SK-N-SH (cell line): ENCODE measurements at regions not wholly inside any gene's neighbourhood (a gene's known extent, or its start where the extent isn't known, plus 50 kb on each side); places are given as distances from the start of the nearest gene placed in this dataset.

Experiments used
- CTCF ChIA-PET: fragments of 300-600, 350-600 bp; formaldehyde crosslinking; extraction: SDS; loops from one replicate; lab custom pipeline; 2021; lab: Yijun Ruan, JAX
- POLR2A ChIA-PET: fragments of 350-600 bp; sonication (Branson Sonifier 250); formaldehyde crosslinking; extraction: SDS; loops from one replicate; lab custom pipeline; 2020; ENCODE audit warnings: antibody characterized with exemption, inconsistent platforms; lab: Yijun Ruan, JAX
- DNase-seq: peaks from one replicate; pipeline ENCODE4 v3.0.0; 2012
- H2AFZ ChIP-seq: fragments of 200-600 bp; sonication (generic); 2 replicates; pipeline ENCODE4 v1.8.1; 2016; ENCODE audit warnings: antibody characterized with exemption, mild to moderate bottlenecking, low read depth
- H3F3A ChIP-seq: fragments of 200-600 bp; sonication (generic); replicated peaks from 2 replicates; pipeline ENCODE3; 2016; ENCODE audit warnings: antibody characterized with exemption, mild to moderate bottlenecking; ENCODE audit not compliant: insufficient read depth
- H3K27ac ChIP-seq, 2 experiments: fragments of 200-500 bp in 1 of 2; fragments of 200-600 bp in 1 of 2; sonication (Bioruptor generic) in 1 of 2; sonication (generic), shearing (Covaris generic) in 1 of 2; 2 replicates each; pipeline versions ENCODE4 v1.5.1 to v1.6.1; 2014 to 2016; ENCODE audit warnings: low read depth in 2 of 2, inconsistent platforms in 1 of 2, low read length in 1 of 2, mild to moderate bottlenecking in 1 of 2, mixed read lengths in 1 of 2
- H3K27me3 ChIP-seq: fragments of 200-600 bp; sonication (generic), shearing (Covaris generic); 2 replicates; pipeline ENCODE4 v1.6.1; 2016; ENCODE audit warnings: mixed run types; ENCODE audit not compliant: insufficient read depth
- H3K36me3 ChIP-seq, 2 experiments: fragments of 200-500 bp in 1 of 2; fragments of 200-600 bp in 1 of 2; sonication (Bioruptor generic) in 1 of 2; sonication (generic) in 1 of 2; replicated peaks in 1 of 2; 2 replicates each; pipeline versions ENCODE3 to v1.5.1; 2014 to 2016; ENCODE audit warnings: low read length in 1 of 2, mild to moderate bottlenecking in 1 of 2; ENCODE audit not compliant: insufficient read depth in 2 of 2, control insufficient read depth in 1 of 2
- H3K4me1 ChIP-seq, 2 experiments: fragments of 200-500 bp in 1 of 2; fragments of 200-600 bp in 1 of 2; sonication (Bioruptor generic) in 1 of 2; sonication (generic), shearing (Covaris generic) in 1 of 2; 2 replicates each; pipeline versions ENCODE4 v1.5.1 to v1.6.1; 2014 to 2016; ENCODE audit warnings: low read depth in 1 of 2, low read length in 1 of 2, mixed run types in 1 of 2; ENCODE audit not compliant: insufficient read depth in 2 of 2, control insufficient read depth in 1 of 2
- H3K4me2 ChIP-seq: fragments of 200-600 bp; sonication (generic), shearing (Covaris generic); 2 replicates; pipeline ENCODE4 v1.6.1; 2017; ENCODE audit warnings: mixed run types
- H3K4me3 ChIP-seq, 2 experiments: fragments of 200-500 bp in 1 of 2; fragments of 200-600 bp in 1 of 2; sonication (Bioruptor generic) in 1 of 2; sonication (generic), shearing (Covaris generic) in 1 of 2; 2 replicates each; pipeline versions ENCODE4 v1.5.1 to v1.8.1; 2014 to 2016; ENCODE audit warnings: low read depth in 2 of 2, inconsistent platforms in 1 of 2, low read length in 1 of 2, mild to moderate bottlenecking in 1 of 2, mixed read lengths in 1 of 2, moderate library complexity in 1 of 2
- H3K79me2 ChIP-seq: fragments of 200-600 bp; sonication (generic); 2 replicates; pipeline ENCODE4 v1.8.1; 2017; ENCODE audit warnings: mild to moderate bottlenecking; ENCODE audit not compliant: insufficient read depth
- H3K9ac ChIP-seq: fragments of 200-600 bp; sonication (generic); 2 replicates; pipeline ENCODE4 v1.6.1; 2017; ENCODE audit warnings: mixed run types
- H3K9me2 ChIP-seq: fragments of 200-600 bp; sonication (generic); 2 replicates; pipeline ENCODE4 v1.6.1; 2017; ENCODE audit warnings: mixed run types
- H3K9me3 ChIP-seq: fragments of 200-600 bp; sonication (generic); 2 replicates; pipeline ENCODE4 v1.6.1; 2017; ENCODE audit warnings: mixed run types, mild to moderate bottlenecking, moderate library complexity
- H4K20me1 ChIP-seq: fragments of 200-600 bp; sonication (generic); 2 replicates; pipeline ENCODE4 v1.6.1; 2017; ENCODE audit warnings: mild to moderate bottlenecking, mixed run types; ENCODE audit not compliant: insufficient read depth
- CTCF ChIP-seq: fragments of 200-600 bp; sonication (generic); IDR thresholded peaks from 2 replicates; pipeline ENCODE4 v1.6.1; 2017; ENCODE audit warnings: antibody characterized with exemption, mild to moderate bottlenecking, moderate library complexity
- MAX ChIP-seq: IDR thresholded peaks from 2 replicates; pipeline ENCODE4 v1.4.0; 2012; ENCODE audit warnings: low read depth
- MEF2A ChIP-seq: IDR thresholded peaks from 2 replicates; pipeline ENCODE4 v1.4.0; 2012; ENCODE audit warnings: low read depth, borderline replicate concordance
- POLR2AphosphoS5 ChIP-seq: IDR thresholded peaks from 2 replicates; pipeline ENCODE4 v1.6.1; 2012; ENCODE audit warnings: low read depth, low read length
- RCOR1 ChIP-seq: fragments of 150-350 bp; IDR thresholded peaks from 2 replicates; pipeline ENCODE4 v1.6.1; 2017; ENCODE audit warnings: antibody characterized with exemption, low read length
- WGBS: methylation state at CpG from one replicate; pipeline ENCODE4 v1.1.6; 2017; ENCODE audit warnings: low lambda C conversion rate; 5-methylcytosine and 5-hydroxymethylcytosine counted together

- TF ChIP-seq MAX (no peak), RCOR1 (no peak)
Observed at GRCh38 chr2:219752726-219753125, 125.3 kb downstream of the SLC4A3 start (continued).

- H3K27me3 ChIP-seq = no peaks in the 10 kb centered on the region
- no peak overlapping the region for H3K27ac ChIP-seq
- H3K4me3 ChIP-seq = no peak overlapping the region
- H3K4me1 ChIP-seq = no peaks in the 10 kb centered on the region; a peak in 1 of 4 replicates
- ChIA-PET POLR2A (no interaction called here), CTCF (interaction anchor here (0.9 to 1.4 kb wide), 2 partner anchors 10 kb away, joined by 3 to 4 read pairs; no protein-coding TSS in a partner anchor)
- no peak for DNase-seq
- no peak overlapping the region for H2AFZ ChIP-seq
- no peak overlapping the region for H3K4me2 ChIP-seq
- no peaks in the 10 kb centered on the region for H3K9me2 ChIP-seq
- no peaks in the 10 kb centered on the region for H3K36me3 ChIP-seq
- H3K9me3 ChIP-seq = no peaks in the 10 kb centered on the region
- no peak for TF ChIP-seq MEF2A
- H4K20me1 ChIP-seq = no peaks in the 10 kb centered on the region
- WGBS = 2% methylated on average over 3 of the region's 3 CpGs
- H3K79me2 ChIP-seq = no peaks in the 10 kb centered on the region
- no peaks in the 10 kb centered on the region for H3F3A ChIP-seq
- H3K9ac ChIP-seq = no peak overlapping the region
Observed at GRCh38 chr2:219758907-219759680, 131.7 kb downstream of the SLC4A3 start.

- H3K9ac ChIP-seq = no peak overlapping the region
- no peaks in the 10 kb centered on the region for H4K20me1 ChIP-seq
- no peaks in the 10 kb centered on the region for H3K36me3 ChIP-seq
- ChIA-PET POLR2A (no interaction called here), CTCF (interaction anchor here (0.9 to 1.4 kb wide), 2 partner anchors 9 to 10 kb away, joined by 3 to 4 read pairs; no protein-coding TSS in a partner anchor)
- H3K9me3 ChIP-seq = no peaks in the 10 kb centered on the region
- no peaks in the 10 kb centered on the region; a peak in 1 of 4 replicates for H3K4me1 ChIP-seq
- no peak overlapping the region for H2AFZ ChIP-seq
- no peak for DNase-seq
- no peak overlapping the region for H3K27ac ChIP-seq
- H3F3A ChIP-seq = no peaks in the 10 kb centered on the region
- no peaks in the 10 kb centered on the region for H3K9me2 ChIP-seq
- WGBS = 0% methylated on average over 3 of the region's 3 CpGs
- TF ChIP-seq CTCF (no peak), POLR2AphosphoS5 (no peak)
- H3K4me2 ChIP-seq = no peak overlapping the region
- no peaks in the 10 kb centered on the region for H3K27me3 ChIP-seq
- no peak overlapping the region for H3K4me3 ChIP-seq
- H3K79me2 ChIP-seq = no peaks in the 10 kb centered on the region
Observed at GRCh38 chr2:219759801-219760200, 132.4 kb downstream of the SLC4A3 start.
